ENCODE measurements at regions not wholly inside any gene's neighbourhood (a gene's known extent, or its start where the extent isn't known, plus 50 kb on each side); places are given as distances from the start of the nearest gene placed in this dataset.

- DNase-seq (ENCODE audit: low read depth): no peak
These were observed 211.6 kb upstream of the POU3F1 start for GRCh38 chr1:38258085-38258627.

- no peak for DNase-seq (ENCODE audit: low read depth)
These were observed 210.8 kb upstream of the POU3F1 start for GRCh38 chr1:38257374-38257773.

- DNase-seq (ENCODE audit: low read depth): no peak
These were observed 209.5 kb upstream of the POU3F1 start for GRCh38 chr1:38256072-38256471.

- DNase-seq (ENCODE audit: low read depth): no peak
These were observed 206.7 kb upstream of the POU3F1 start for GRCh38 chr1:38253314-38253713.

GRCh38 chr1:38250356-38250755, 203.8 kb upstream of the POU3F1 start:
- DNase-seq (ENCODE audit: low read depth): no peak

- no peak for DNase-seq (ENCODE audit: low read depth)
These were observed 202.4 kb upstream of the POU3F1 start for GRCh38 chr1:38249001-38249400.

- peak; percentile 31 for DNase-seq (ENCODE audit: low read depth)
These were observed 200.7 kb upstream of the POU3F1 start for GRCh38 chr1:38246955-38247952.

- no peak for DNase-seq (ENCODE audit: low read depth)
These were observed 197.7 kb upstream of the POU3F1 start for GRCh38 chr1:38244218-38244845.

GRCh38 chr1:38243106-38243505, 196.5 kb upstream of the POU3F1 start:
- DNase-seq (ENCODE audit: low read depth): peak; percentile 19

- DNase-seq (ENCODE audit: low read depth): peak; percentile 27
These were observed 195.9 kb upstream of the POU3F1 start for GRCh38 chr1:38242506-38242905.

GRCh38 chr1:38241594-38242334, 195.2 kb upstream of the POU3F1 start:
- DNase-seq (ENCODE audit: low read depth): no peak

- no peak for DNase-seq (ENCODE audit: low read depth)
These were observed 194.0 kb upstream of the POU3F1 start for GRCh38 chr1:38240618-38241017.

- no peak for DNase-seq (ENCODE audit: low read depth)
These were observed 192.8 kb upstream of the POU3F1 start for GRCh38 chr1:38239258-38239835.

- DNase-seq (ENCODE audit: low read depth): no peak
These were observed 191.7 kb upstream of the POU3F1 start for GRCh38 chr1:38238294-38238693.

- DNase-seq (ENCODE audit: low read depth): peak; percentile 87
These were observed 189.1 kb upstream of the POU3F1 start for GRCh38 chr1:38235705-38236104.

- DNase-seq (ENCODE audit: low read depth): no peak
These were observed 185.3 kb upstream of the POU3F1 start for GRCh38 chr1:38231941-38232340.

- DNase-seq (ENCODE audit: low read depth): no peak
These were observed 182.1 kb upstream of the POU3F1 start for GRCh38 chr1:38228718-38229117.

- no peak for DNase-seq (ENCODE audit: low read depth)
These were observed 179.2 kb upstream of the POU3F1 start for GRCh38 chr1:38225745-38226144.

- DNase-seq (ENCODE audit: low read depth): peak; percentile 23
These were observed 176.8 kb upstream of the POU3F1 start for GRCh38 chr1:38223391-38223790.

GRCh38 chr1:38222891-38223290, 176.3 kb upstream of the POU3F1 start:
- DNase-seq (ENCODE audit: low read depth): no peak

GRCh38 chr1:38221006-38221649, 174.5 kb upstream of the POU3F1 start:
- DNase-seq (ENCODE audit: low read depth): peak; percentile 81

Measured in RPMI7951 (cell line).